ENCODE measurements at regions not wholly inside any gene's neighbourhood (a gene's known extent, or its start where the extent isn't known, plus 50 kb on each side); places are given as distances from the start of the nearest gene placed in this dataset.

GRCh38 chr5:161086461-161086860 is 234.4 kb upstream of the ATP10B start:
- Mint-ChIP-seq H3K4me3 (no peak overlapping the region), H3K9me3 (peaks cover 3% of the 10 kb centered on the region), H3K4me1 (no peaks in the 10 kb centered on the region), H3K36me3 (no peaks in the 10 kb centered on the region), H3K27me3 (no peaks in the 10 kb centered on the region), H3K27ac (no peak overlapping the region)
- no peak for ATAC-seq

DNA sequence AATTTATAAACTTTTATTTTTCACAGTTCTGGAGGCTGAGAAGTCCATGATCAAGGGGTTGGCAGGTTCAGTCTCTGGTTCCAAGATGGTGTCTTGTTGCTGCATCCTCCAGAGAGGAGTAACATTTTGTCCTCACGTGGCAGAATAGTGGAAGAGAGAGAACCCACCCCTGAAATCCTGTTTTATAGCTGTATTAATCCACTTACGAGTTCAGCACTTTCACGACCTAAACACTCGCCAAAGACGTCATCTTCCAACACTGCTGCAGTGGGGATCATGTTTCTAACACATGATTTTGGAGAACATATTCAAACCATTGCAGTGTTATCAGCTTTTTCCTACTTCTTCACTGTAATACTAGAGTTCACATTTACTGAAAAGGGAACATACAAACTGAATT is 233.0 kb upstream of the ATP10B start:
- no peak overlapping the region for H3K27ac Mint-ChIP-seq
- H3K4me3 Mint-ChIP-seq, result no peak overlapping the region

GRCh38 chr5:161084115-161084514 is 232.1 kb upstream of the ATP10B start:
- no peak for ATAC-seq
- Mint-ChIP-seq H3K27me3 (no peaks in the 10 kb centered on the region), H3K9me3 (peaks cover 3% of the 10 kb centered on the region), H3K4me3 (no peak overlapping the region), H3K27ac (no peak overlapping the region), H3K36me3 (no peaks in the 10 kb centered on the region), H3K4me1 (no peaks in the 10 kb centered on the region)

More for the DNA sequence above, 233.0 kb upstream of the ATP10B start:
- no peaks in the 10 kb centered on the region for H3K4me1 Mint-ChIP-seq
- H3K36me3 Mint-ChIP-seq, result no peaks in the 10 kb centered on the region
- H3K27me3 Mint-ChIP-seq, result no peaks in the 10 kb centered on the region
- peaks cover 3% of the 10 kb centered on the region for H3K9me3 Mint-ChIP-seq
- ATAC-seq, result no peak

DNA sequence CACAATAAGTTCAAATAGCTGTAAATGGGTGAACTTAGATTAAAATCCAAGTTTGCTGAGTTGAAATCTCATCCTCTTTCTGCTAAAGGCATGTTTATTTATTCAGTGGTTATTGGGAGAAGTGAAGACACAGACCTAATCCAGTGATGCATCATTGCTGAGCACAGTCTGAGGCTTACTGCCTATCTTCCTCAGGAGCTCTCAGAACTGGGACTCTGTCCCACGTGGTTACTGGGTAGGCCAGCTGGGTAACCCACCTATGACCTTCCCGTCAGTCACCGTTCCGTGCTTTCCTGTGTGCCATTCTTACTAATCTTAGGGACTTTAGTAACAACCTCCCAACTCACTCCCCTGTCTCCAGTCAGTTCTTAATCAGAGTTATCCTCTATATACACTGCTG is 226.8 kb upstream of the ATP10B start:
- ATAC-seq, result no peak
- H3K4me1 Mint-ChIP-seq, result no peaks in the 10 kb centered on the region
- no peak overlapping the region for H3K4me3 Mint-ChIP-seq
- H3K36me3 Mint-ChIP-seq, result no peaks in the 10 kb centered on the region
- no peak overlapping the region for H3K27ac Mint-ChIP-seq
- H3K9me3 Mint-ChIP-seq, result peaks cover 7% of the 10 kb centered on the region
- no peaks in the 10 kb centered on the region for H3K27me3 Mint-ChIP-seq

- H3K4me1 Mint-ChIP-seq, result no peaks in the 10 kb centered on the region
- no peaks in the 10 kb centered on the region for H3K27me3 Mint-ChIP-seq
- H3K4me3 Mint-ChIP-seq, result no peak overlapping the region
- no peaks in the 10 kb centered on the region for H3K36me3 Mint-ChIP-seq
- no peak for ATAC-seq
- no peak overlapping the region for H3K27ac Mint-ChIP-seq
- H3K9me3 Mint-ChIP-seq, result peaks cover 5% of the 10 kb centered on the region
Observed at GRCh38 chr5:161077936-161078545, 226.0 kb upstream of the ATP10B start.

- Mint-ChIP-seq H3K4me1 (no peaks in the 10 kb centered on the region), H3K27me3 (no peaks in the 10 kb centered on the region), H3K9me3 (peaks cover 4% of the 10 kb centered on the region), H3K36me3 (no peaks in the 10 kb centered on the region), H3K27ac (no peak overlapping the region), H3K4me3 (no peak overlapping the region)
- ATAC-seq, result no peak
Observed at GRCh38 chr5:161077496-161077895, 225.5 kb upstream of the ATP10B start.

- Mint-ChIP-seq H3K9me3 (no peaks in the 10 kb centered on the region), H3K27ac (no peak overlapping the region), H3K27me3 (peaks cover 12% of the 10 kb centered on the region), H3K4me1 (no peaks in the 10 kb centered on the region), H3K36me3 (no peaks in the 10 kb centered on the region), H3K4me3 (no peak overlapping the region)
- no peak for ATAC-seq
Observed at GRCh38 chr5:161064781-161065180, 212.8 kb upstream of the ATP10B start.

DNA sequence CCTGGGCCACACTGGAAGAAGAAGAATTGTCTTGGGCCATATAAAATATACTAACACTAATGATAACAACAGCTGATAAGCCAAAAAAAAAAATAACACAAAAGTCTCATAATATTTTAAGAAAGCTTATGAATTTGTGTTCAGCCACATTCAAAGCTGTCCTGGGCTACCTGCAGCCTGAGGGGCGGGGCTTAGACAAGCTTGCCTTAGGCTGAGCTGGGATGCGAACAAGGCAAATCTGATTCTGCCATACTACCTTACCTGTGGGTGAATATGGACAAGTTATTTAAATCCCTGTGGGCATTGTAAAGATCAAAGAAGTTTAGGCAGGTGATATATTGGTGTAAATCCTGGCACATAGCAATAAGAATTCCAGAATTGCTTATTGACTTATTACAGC is 212.3 kb upstream of the ATP10B start:
- Mint-ChIP-seq H3K27me3 (peaks cover 7% of the 10 kb centered on the region), H3K9me3 (no peaks in the 10 kb centered on the region), H3K36me3 (no peaks in the 10 kb centered on the region), H3K4me1 (no peaks in the 10 kb centered on the region), H3K4me3 (no peak overlapping the region), H3K27ac (no peak overlapping the region)
- no peak for ATAC-seq

GRCh38 chr5:161058781-161059180 is 206.8 kb upstream of the ATP10B start:
- Mint-ChIP-seq H3K36me3 (no peaks in the 10 kb centered on the region), H3K27ac (no peak overlapping the region), H3K4me1 (no peaks in the 10 kb centered on the region), H3K4me3 (no peak overlapping the region), H3K27me3 (no peaks in the 10 kb centered on the region), H3K9me3 (no peaks in the 10 kb centered on the region)
- no peak for ATAC-seq

GRCh38 chr5:161051920-161052500 is 200.0 kb upstream of the ATP10B start:
- ATAC-seq, result no peak
- H3K9me3 Mint-ChIP-seq, result no peaks in the 10 kb centered on the region
- H3K27ac Mint-ChIP-seq, result no peak overlapping the region
- no peaks in the 10 kb centered on the region for H3K36me3 Mint-ChIP-seq
- no peaks in the 10 kb centered on the region for H3K27me3 Mint-ChIP-seq
- no peaks in the 10 kb centered on the region for H3K4me1 Mint-ChIP-seq
- H3K4me3 Mint-ChIP-seq, result no peak overlapping the region

DNA sequence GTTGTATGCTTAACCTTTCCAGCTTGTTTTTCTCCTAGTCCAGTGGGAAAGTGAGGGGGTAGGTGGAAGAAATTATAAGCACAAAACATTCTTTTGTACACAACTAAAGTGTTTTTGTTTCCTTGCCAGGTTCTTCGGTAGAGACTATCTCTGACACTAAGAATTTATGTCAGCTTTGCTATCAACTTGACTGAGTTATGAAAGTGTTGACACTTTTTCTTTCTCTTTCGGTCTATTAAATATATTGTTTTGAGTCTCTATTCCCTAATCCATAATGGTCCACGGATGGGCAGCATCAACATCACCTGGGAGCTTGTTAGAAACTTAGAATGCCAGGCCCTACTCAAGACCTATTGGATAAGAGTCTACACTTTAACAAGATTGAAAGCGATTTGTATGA is 195.0 kb upstream of the ATP10B start:
- Mint-ChIP-seq H3K27ac (no peak overlapping the region), H3K36me3 (no peaks in the 10 kb centered on the region), H3K4me1 (no peaks in the 10 kb centered on the region), H3K27me3 (no peaks in the 10 kb centered on the region), H3K4me3 (no peak overlapping the region), H3K9me3 (no peaks in the 10 kb centered on the region)
- ATAC-seq, result no peak

- no peak for ATAC-seq
- no peak overlapping the region for H3K27ac Mint-ChIP-seq
- H3K36me3 Mint-ChIP-seq, result no peaks in the 10 kb centered on the region
- no peak overlapping the region for H3K4me3 Mint-ChIP-seq
- H3K9me3 Mint-ChIP-seq, result peaks cover 2% of the 10 kb centered on the region
- H3K4me1 Mint-ChIP-seq, result no peaks in the 10 kb centered on the region
- H3K27me3 Mint-ChIP-seq, result no peaks in the 10 kb centered on the region
Observed at GRCh38 chr5:161042862-161043261, 190.9 kb upstream of the ATP10B start.

GRCh38 chr5:161042443-161042842 is 190.4 kb upstream of the ATP10B start:
- no peak for ATAC-seq
- Mint-ChIP-seq H3K4me1 (no peaks in the 10 kb centered on the region), H3K4me3 (no peak overlapping the region), H3K27me3 (no peaks in the 10 kb centered on the region), H3K27ac (no peak overlapping the region), H3K36me3 (no peaks in the 10 kb centered on the region), H3K9me3 (peaks cover 4% of the 10 kb centered on the region)

GRCh38 chr5:161040818-161041217 is 188.8 kb upstream of the ATP10B start:
- no peak for ATAC-seq
- Mint-ChIP-seq H3K4me1 (no peaks in the 10 kb centered on the region), H3K4me3 (no peak overlapping the region), H3K27me3 (no peaks in the 10 kb centered on the region), H3K9me3 (peaks cover 4% of the 10 kb centered on the region), H3K27ac (no peak overlapping the region), H3K36me3 (no peaks in the 10 kb centered on the region)

GRCh38 chr5:161036296-161036695 is 184.3 kb upstream of the ATP10B start:
- H3K36me3 Mint-ChIP-seq, result no peaks in the 10 kb centered on the region
- no peak overlapping the region for H3K4me3 Mint-ChIP-seq
- H3K27me3 Mint-ChIP-seq, result no peaks in the 10 kb centered on the region
- no peaks in the 10 kb centered on the region for H3K4me1 Mint-ChIP-seq
- H3K27ac Mint-ChIP-seq, result no peak overlapping the region
- ATAC-seq, result no peak
- peaks cover 4% of the 10 kb centered on the region for H3K9me3 Mint-ChIP-seq

- Mint-ChIP-seq H3K4me3 (no peak overlapping the region), H3K4me1 (no peaks in the 10 kb centered on the region), H3K36me3 (no peaks in the 10 kb centered on the region), H3K27me3 (no peaks in the 10 kb centered on the region), H3K9me3 (peaks cover 2% of the 10 kb centered on the region), H3K27ac (no peak overlapping the region)
- no peak for ATAC-seq
Observed at GRCh38 chr5:161034451-161034850, 182.4 kb upstream of the ATP10B start.

Measured in stimulated activated memory B cell treated with anti-CD40 and anti-IgM and Interleukin-4, amounts not matched to agents 10 μg/mL and 1 μg/mL and 100 μg/mL, for 72 hours (primary cell).